ENCODE measurements at regions not wholly inside any gene's neighbourhood (a gene's known extent, or its start where the extent isn't known, plus 50 kb on each side); places are given as distances from the start of the nearest gene placed in this dataset.

- H3K4me1 ChIP-seq, result peaks cover 8% of the 10 kb centered on the region
- no peaks in the 10 kb centered on the region for H3K9me3 ChIP-seq
- no peak overlapping the region for H3K4me3 ChIP-seq (ENCODE audit: low read depth, low read length)
- H3K27me3 ChIP-seq, result no peaks in the 10 kb centered on the region
- DNase-seq, result peak; percentile 47
- TF ChIP-seq CTCF (IDR thresholded peaks at IDR 0.05; ENCODE audit: low read depth, low read length), result no peak
- no peaks in the 10 kb centered on the region for H3K36me3 ChIP-seq
Observed at GRCh38 chr7:12456506-12456905, 52.8 kb upstream of the VWDE start.

DNA sequence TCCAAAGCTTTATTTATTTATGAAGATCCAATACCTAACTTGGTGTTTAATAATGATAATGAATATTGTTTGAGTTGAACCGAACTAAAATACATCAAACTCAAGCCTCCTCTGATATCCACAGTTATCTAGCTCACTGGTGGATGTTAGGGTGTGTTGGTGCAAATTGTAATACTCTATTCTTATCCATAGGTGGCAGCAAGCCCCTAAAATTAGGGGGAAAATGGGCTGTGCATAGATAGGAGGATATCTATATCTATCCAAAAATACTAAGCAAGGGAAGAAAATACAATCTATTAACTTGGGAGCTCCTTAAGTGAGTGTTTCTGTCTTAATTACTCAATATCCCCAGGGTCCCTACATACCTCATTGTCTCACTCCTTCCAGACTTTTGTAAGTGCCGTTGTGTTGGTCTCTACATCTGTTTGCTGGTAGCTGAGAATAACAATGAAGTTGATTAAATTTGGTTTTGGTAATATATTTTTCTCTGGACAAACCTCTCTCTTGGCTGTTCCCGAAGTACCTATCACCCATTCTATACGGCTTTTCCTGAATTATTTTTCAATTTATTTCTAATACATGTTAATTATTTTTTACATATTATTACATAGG is 55.0 kb upstream of the VWDE start:
- DNase-seq, result peak; percentile 21
- no peaks in the 10 kb centered on the region for H3K9me3 ChIP-seq
- H3K4me3 ChIP-seq (ENCODE audit: low read depth, low read length), result no peak overlapping the region
- H3K36me3 ChIP-seq, result no peaks in the 10 kb centered on the region
- H3K27me3 ChIP-seq, result no peaks in the 10 kb centered on the region
- peaks cover 8% of the 10 kb centered on the region for H3K4me1 ChIP-seq
- peak; percentile 84 for TF ChIP-seq CTCF (IDR thresholded peaks at IDR 0.05; ENCODE audit: low read depth, low read length)

GRCh38 chr7:12467837-12468236 is 64.2 kb upstream of the VWDE start:
- DNase-seq, result no peak
- Histone ChIP-seq H3K27me3 (no peaks in the 10 kb centered on the region), H3K36me3 (no peaks in the 10 kb centered on the region), H3K9me3 (no peaks in the 10 kb centered on the region), H3K4me1 (no peaks in the 10 kb centered on the region), H3K4me3 (ENCODE audit: low read depth, low read length) (no peak overlapping the region)
- TF ChIP-seq CTCF (IDR thresholded peaks at IDR 0.05; ENCODE audit: low read depth, low read length), result no peak

DNA sequence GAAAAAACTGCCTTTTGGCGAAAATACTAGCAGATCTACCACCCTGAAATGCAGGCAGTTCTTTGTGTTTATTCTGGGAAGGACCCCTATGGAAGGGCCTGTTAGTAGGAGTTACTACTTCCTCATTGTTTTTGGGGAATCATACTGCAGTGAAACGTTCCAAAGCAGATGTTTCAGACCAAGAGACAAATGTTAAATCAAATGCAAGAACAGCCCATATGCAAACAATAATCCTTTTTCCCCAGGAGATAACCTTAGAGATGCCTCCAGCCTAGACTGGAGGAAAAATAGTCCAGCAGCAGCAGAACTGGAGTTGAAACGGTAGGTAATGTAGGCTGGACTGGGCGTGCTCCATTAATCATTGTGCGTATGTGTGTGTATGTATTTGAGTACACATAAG is 65.9 kb upstream of the VWDE start:
- H3K9me3 ChIP-seq, result no peaks in the 10 kb centered on the region
- H3K4me1 ChIP-seq, result no peaks in the 10 kb centered on the region
- DNase-seq, result no peak
- no peaks in the 10 kb centered on the region for H3K27me3 ChIP-seq
- H3K4me3 ChIP-seq (ENCODE audit: low read depth, low read length), result no peak overlapping the region
- H3K36me3 ChIP-seq, result no peaks in the 10 kb centered on the region
- no peak for TF ChIP-seq CTCF (IDR thresholded peaks at IDR 0.05; ENCODE audit: low read depth, low read length)

DNA sequence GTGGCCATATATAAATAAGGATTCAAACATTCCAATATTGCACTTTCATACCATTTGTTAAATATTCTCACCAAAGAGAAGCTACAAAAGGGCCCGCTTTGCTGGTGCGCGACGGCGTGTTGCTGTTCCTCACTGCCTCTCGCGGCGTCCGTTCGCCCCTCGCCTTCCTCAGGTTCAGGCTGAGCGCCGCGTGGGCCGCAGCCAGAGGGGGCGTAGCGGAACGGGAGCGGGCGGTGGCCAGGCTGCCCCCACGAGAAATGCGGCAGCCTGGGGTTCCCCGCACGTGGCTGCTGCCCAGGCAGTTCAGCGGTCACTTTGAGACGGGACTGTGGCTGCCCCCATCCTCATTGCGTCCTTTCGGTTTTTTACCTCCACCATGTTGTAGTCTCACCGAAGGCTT is 67.3 kb upstream of the VWDE start:
- H3K4me3 ChIP-seq (ENCODE audit: low read depth, low read length), result no peak overlapping the region
- no peaks in the 10 kb centered on the region for H3K27me3 ChIP-seq
- no peaks in the 10 kb centered on the region for H3K4me1 ChIP-seq
- TF ChIP-seq CTCF (IDR thresholded peaks at IDR 0.05; ENCODE audit: low read depth, low read length), result no peak
- no peaks in the 10 kb centered on the region for H3K9me3 ChIP-seq
- no peak for DNase-seq
- no peaks in the 10 kb centered on the region for H3K36me3 ChIP-seq

DNA sequence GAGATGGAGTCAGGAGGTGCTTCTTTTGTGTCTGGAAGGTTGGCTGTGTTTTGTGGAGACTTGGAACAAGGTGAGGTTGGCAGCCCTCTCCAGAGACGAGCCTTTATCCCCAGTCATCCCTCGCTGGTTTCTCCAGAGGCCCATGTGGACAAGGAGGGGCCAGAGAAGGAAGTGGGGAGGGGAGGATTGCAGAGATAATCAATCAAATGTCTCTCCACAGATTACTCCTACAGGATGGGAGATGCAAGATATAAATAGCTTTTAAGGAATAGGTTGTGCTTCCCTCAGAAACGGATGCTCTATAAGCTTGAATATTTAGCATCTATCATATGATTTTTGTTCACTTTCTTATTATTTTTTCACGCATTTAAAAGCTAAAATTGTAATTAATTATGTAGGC is 70.4 kb upstream of the VWDE start:
- no peaks in the 10 kb centered on the region for H3K27me3 ChIP-seq
- no peak overlapping the region for H3K4me3 ChIP-seq (ENCODE audit: low read depth, low read length)
- DNase-seq, result no peak
- no peaks in the 10 kb centered on the region for H3K4me1 ChIP-seq
- no peaks in the 10 kb centered on the region for H3K9me3 ChIP-seq
- TF ChIP-seq CTCF (IDR thresholded peaks at IDR 0.05; ENCODE audit: low read depth, low read length), result no peak
- H3K36me3 ChIP-seq, result no peaks in the 10 kb centered on the region
